ENCODE measurements at regions not wholly inside any gene's neighbourhood (a gene's known extent, or its start where the extent isn't known, plus 50 kb on each side); places are given as distances from the start of the nearest gene placed in this dataset.

DNA sequence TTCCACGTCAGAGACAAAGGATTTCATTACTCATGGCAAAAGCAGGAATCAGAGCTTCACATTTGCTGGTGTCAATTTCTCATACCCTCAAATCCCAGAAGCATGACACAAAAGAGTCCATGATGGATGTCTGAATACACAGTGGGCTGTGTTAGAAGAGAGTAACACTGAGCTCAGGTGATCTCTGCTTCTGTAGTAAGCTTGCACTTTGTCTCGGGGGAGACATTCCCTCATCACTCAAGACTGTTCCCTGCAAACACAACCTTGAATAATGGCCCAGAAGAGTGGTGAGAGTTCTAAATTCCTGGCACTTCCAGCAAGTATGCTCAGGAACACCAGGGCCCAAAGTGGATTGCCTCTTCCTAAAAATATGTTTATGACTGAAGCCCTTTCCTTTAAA lies 1787.2 kb upstream of the SEL1L start:
- DNase-seq (no peak), ATAC-seq (no peak)
- Histone ChIP-seq H3K27me3 (no peaks in the 10 kb centered on the region), H3K4me1 (no peaks in the 10 kb centered on the region), H3K27ac (no peak overlapping the region), H3K9me3 (no peaks in the 10 kb centered on the region), H3K4me3 (no peak overlapping the region), H3K36me3 (no peaks in the 10 kb centered on the region)
- TF ChIP-seq, protein P1, sequence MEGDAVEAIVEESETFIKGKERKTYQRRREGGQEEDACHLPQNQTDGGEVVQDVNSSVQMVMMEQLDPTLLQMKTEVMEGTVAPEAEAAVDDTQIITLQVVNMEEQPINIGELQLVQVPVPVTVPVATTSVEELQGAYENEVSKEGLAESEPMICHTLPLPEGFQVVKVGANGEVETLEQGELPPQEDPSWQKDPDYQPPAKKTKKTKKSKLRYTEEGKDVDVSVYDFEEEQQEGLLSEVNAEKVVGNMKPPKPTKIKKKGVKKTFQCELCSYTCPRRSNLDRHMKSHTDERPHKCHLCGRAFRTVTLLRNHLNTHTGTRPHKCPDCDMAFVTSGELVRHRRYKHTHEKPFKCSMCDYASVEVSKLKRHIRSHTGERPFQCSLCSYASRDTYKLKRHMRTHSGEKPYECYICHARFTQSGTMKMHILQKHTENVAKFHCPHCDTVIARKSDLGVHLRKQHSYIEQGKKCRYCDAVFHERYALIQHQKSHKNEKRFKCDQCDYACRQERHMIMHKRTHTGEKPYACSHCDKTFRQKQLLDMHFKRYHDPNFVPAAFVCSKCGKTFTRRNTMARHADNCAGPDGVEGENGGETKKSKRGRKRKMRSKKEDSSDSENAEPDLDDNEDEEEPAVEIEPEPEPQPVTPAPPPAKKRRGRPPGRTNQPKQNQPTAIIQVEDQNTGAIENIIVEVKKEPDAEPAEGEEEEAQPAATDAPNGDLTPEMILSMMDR (IDR thresholded peaks at IDR 0.05) = no peak
- intact Hi-C loops (cut with DNase I) = no loop called here

DNA sequence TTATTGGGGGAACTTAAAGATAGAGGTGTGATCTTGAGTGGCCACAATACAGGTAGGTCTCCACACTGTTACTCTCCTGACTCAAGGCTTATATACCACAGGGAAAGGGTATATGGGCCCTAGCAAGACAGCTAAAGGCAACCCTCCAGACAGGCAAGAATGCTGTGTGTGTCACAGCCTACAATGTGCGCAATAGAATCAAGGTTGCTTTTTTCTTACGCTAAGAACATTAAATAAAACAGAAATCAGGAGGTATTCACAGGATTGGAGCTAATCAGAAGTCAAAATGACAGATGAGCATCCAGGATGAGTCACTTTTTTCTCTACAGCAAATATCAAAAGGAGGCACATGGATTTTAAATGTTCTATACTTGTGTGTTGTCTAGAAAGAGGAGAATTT lies 1797.9 kb upstream of the SEL1L start:
- no peak for DNase-seq
- no peaks in the 10 kb centered on the region for H3K36me3 ChIP-seq
- no peak overlapping the region for H3K27ac ChIP-seq
- H3K27me3 ChIP-seq = no peaks in the 10 kb centered on the region
- H3K4me3 ChIP-seq = no peak overlapping the region
- intact Hi-C loops (cut with DNase I) = no loop called here
- no peak for ATAC-seq
- no peaks in the 10 kb centered on the region for H3K4me1 ChIP-seq
- no peaks in the 10 kb centered on the region for H3K9me3 ChIP-seq
- TF ChIP-seq, protein P1 (IDR thresholded peaks at IDR 0.05) = no peak

DNA sequence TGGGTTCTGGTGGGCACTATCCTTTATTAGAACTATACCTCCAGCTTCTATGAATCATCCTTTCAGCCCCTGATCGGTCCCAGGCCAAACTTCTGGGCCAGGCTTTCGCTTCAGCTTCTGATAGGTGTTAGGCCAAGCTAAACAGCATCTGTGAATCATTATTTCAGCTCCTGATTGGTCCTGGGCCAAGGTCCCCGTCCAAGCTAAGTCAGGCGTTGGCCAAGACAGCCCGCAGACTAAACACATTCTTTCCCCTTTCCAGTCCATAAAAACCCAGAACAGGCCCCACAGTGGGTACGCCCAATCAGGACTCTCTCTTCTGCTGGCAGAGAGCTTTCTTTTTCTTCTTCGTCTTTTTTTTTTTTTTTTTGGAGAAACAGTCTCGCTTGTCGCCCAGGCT lies 1808.9 kb upstream of the SEL1L start:
- H3K4me1 ChIP-seq = no peaks in the 10 kb centered on the region
- H3K4me3 ChIP-seq = no peak overlapping the region
- TF ChIP-seq, protein P1 (IDR thresholded peaks at IDR 0.05) = no peak
- no peaks in the 10 kb centered on the region for H3K9me3 ChIP-seq
- no peak overlapping the region for H3K27ac ChIP-seq
- no peaks in the 10 kb centered on the region for H3K27me3 ChIP-seq
- DNase-seq (no peak), ATAC-seq (no peak)
- no peaks in the 10 kb centered on the region for H3K36me3 ChIP-seq
- intact Hi-C loops (cut with DNase I) = no loop called here

DNA sequence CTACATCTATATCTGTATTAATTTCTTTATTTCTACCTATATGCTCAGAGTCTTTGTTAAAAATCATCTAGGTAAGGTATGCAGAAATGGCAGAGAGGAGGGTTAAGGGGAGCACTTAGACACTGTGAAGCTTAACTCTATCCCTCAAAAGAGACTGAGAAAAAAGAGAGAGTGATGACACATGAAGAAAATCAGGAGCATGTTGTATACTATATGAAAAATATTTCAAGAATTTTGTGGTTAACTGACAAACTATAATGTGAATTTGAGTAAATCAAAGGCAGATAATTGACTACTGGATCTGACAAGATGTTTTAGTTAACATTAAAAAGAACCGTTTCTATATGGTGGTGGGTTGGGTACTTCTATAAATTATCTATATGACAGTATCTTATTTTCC lies 1814.2 kb upstream of the SEL1L start:
- intact Hi-C loops (cut with DNase I) = no loop called here
- no peak for ATAC-seq
- Histone ChIP-seq H3K36me3 (no peaks in the 10 kb centered on the region), H3K27ac (no peak overlapping the region), H3K9me3 (no peaks in the 10 kb centered on the region), H3K4me1 (no peaks in the 10 kb centered on the region), H3K4me3 (no peak overlapping the region), H3K27me3 (no peaks in the 10 kb centered on the region)
- no peak for DNase-seq
- TF ChIP-seq, protein P1 (IDR thresholded peaks at IDR 0.05) = no peak

DNA sequence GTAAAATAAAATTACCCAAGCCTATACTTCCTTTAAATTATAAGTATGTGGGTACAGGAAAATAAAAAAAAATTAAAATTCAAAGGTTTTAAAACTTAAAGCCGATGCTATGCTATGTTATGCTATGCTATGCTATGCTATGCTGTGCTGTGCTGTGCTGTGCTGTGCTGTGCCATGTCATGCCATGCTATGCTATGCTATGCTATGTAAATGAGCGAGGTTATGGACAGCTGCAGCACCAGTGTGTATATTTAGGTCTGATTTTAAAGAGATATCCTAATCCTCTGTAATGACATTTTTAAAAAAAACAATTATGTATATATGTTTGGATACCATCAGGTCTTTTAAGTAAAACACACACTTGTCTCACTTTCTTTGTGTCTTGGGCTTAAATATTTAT lies 1822.0 kb upstream of the SEL1L start:
- ATAC-seq (no peak), DNase-seq (no peak)
- intact Hi-C loops (cut with DNase I) = no loop called here
- Histone ChIP-seq H3K4me3 (no peak overlapping the region), H3K36me3 (no peaks in the 10 kb centered on the region), H3K27me3 (no peaks in the 10 kb centered on the region), H3K27ac (no peak overlapping the region), H3K9me3 (no peaks in the 10 kb centered on the region), H3K4me1 (no peaks in the 10 kb centered on the region)
- TF ChIP-seq, protein P1 (IDR thresholded peaks at IDR 0.05) = no peak

DNA sequence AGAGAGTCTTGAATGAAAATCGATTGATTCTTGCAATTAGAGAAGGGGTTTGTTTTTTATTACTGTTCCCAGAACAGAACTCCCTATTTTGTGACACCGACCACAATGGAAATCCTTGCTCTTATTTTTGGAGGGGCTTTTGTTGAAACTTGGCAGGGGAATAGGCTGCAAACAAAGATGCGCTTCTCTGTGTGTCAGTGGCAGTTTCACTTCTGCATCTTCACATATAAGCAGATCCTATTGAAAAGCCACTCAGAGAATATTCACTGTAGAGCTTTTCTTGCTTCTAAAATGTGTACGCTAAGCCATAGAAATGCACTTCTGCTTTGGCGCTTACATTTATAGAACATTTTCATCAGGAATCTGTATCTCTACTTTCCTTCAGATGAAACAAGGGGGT lies 1822.4 kb upstream of the SEL1L start:
- Histone ChIP-seq H3K9me3 (no peaks in the 10 kb centered on the region), H3K27ac (no peak overlapping the region), H3K4me1 (no peaks in the 10 kb centered on the region), H3K27me3 (no peaks in the 10 kb centered on the region), H3K4me3 (no peak overlapping the region), H3K36me3 (no peaks in the 10 kb centered on the region)
- TF ChIP-seq, protein P1 (IDR thresholded peaks at IDR 0.05) = no peak
- intact Hi-C loops (cut with DNase I) = no loop called here
- DNase-seq = no peak
- no peak for ATAC-seq
